ENCODE measurements at regions not wholly inside any gene's neighbourhood (a gene's known extent, or its start where the extent isn't known, plus 50 kb on each side); places are given as distances from the start of the nearest gene placed in this dataset.

GRCh38 chrX:42988700-42989099, 210.7 kb upstream of the PPP1R2C start:
- no peak overlapping the region for H3K4me3 ChIP-seq (ENCODE audit: low read depth, low read length)
- no peak for TF ChIP-seq CTCF (IDR thresholded peaks at IDR 0.05; ENCODE audit: control insufficient read depth, extremely low read depth, insufficient read depth)
- no peak for DNase-seq (ENCODE audit: low read depth)

DNA sequence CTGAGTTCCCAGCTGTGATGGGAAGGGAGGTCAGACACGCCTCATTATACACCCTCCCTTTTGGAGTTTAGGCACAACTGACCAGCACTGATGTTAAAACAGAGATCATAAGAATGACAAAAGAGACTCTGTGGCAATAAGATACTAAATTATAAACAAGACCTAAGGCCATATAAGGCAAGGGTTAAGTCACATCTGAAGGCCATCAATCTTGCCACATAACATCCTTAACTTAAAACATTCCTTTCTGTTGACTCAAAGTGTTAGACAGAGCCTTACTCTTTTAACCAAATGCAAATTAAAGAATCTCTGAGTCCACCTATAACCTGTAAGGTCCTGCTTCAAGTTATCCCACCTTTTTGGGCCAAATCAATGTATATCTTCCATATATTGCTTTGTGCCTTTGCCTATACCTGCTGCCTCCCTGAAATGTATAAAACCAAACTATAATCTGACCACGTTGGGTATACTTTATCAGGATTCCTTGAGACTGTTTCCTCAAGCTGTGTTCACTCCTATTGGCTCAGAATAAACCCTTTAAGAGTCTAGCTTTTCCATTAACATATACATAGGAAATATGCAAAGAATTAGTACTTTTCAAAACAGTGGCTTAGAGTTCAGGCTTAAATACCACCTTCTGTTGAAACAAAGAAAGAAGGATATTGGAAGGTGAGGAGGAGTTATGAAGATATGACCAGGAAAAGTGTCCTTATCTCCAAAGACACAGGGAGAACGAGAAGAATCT, 214.4 kb upstream of the PPP1R2C start:
- DNase-seq (ENCODE audit: low read depth) = no peak
- no peak overlapping the region for H3K4me3 ChIP-seq (ENCODE audit: low read depth, low read length)
- no peak for TF ChIP-seq CTCF (IDR thresholded peaks at IDR 0.05; ENCODE audit: control insufficient read depth, extremely low read depth, insufficient read depth)

DNA sequence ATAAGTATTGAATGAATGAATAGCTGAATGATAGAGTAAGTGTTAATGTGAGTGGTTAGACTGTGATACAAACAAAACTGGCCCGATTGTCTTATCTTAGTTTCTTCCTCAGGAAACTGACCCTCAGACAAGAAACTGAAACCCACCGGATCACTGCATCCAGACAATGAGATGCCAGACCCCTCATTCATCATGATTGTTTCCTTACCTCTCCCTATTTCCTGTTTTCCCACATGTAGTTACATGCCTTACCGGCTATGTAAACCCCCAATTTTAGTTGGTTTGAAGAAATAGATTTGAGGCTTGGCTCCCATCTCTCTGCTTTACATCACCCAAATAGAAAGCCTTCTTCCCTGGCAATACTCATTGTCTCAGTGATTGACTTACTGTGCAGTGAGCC, 218.9 kb upstream of the PPP1R2C start:
- no peak for DNase-seq (ENCODE audit: low read depth)
- no peak for TF ChIP-seq CTCF (IDR thresholded peaks at IDR 0.05; ENCODE audit: control insufficient read depth, extremely low read depth, insufficient read depth)

GRCh38 chrX:43000121-43000520, 222.2 kb upstream of the PPP1R2C start:
- no peak for TF ChIP-seq CTCF (IDR thresholded peaks at IDR 0.05; ENCODE audit: control insufficient read depth, extremely low read depth, insufficient read depth)
- no peak for DNase-seq (ENCODE audit: low read depth)
- H3K4me3 ChIP-seq (ENCODE audit: low read depth, low read length) = no peak overlapping the region

More for the DNA sequence above, 218.9 kb upstream of the PPP1R2C start:
- no peak overlapping the region for H3K4me3 ChIP-seq (ENCODE audit: low read depth, low read length)

DNA sequence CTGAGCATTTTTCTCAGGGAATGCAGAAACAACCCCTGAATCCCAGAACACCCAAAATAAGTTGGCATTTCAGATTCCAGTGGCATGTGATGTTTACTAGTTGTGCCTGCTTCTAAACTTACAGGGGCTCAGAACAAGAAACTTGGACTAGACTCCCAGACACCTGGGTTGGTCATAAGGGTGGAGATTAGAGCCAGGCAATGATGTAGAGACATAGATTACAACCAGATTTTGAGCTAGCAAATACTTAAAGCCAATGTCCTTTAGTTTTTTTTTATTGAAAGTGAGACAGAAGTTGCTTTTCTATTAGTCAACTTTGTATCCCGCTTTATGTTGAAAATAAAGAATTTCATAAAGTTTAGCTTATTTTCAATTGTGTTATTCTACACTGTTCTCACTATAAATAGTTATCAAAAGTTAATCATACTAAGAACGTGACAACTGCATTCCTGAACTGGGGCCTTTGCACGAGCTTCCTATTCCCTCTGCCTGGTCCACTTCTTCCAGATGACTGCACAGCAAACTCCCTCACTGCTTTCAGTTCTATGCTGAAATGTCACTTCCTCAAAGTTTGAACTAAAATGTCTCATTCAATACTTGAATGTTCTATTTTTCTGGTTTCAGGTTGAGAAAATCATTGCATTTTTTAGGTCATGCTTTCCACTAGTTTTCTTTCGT, 224.7 kb upstream of the PPP1R2C start:
- DNase-seq (ENCODE audit: low read depth) = no peak
- no peak overlapping the region for H3K4me3 ChIP-seq (ENCODE audit: low read depth, low read length)
- no peak for TF ChIP-seq CTCF (IDR thresholded peaks at IDR 0.05; ENCODE audit: control insufficient read depth, extremely low read depth, insufficient read depth)

GRCh38 chrX:43003204-43003565, 225.2 kb upstream of the PPP1R2C start:
- H3K4me3 ChIP-seq (ENCODE audit: low read depth, low read length) = no peak overlapping the region
- TF ChIP-seq CTCF (IDR thresholded peaks at IDR 0.05; ENCODE audit: control insufficient read depth, extremely low read depth, insufficient read depth) = no peak
- no peak for DNase-seq (ENCODE audit: low read depth)
